ENCODE measurements at regions not wholly inside any gene's neighbourhood (a gene's known extent, or its start where the extent isn't known, plus 50 kb on each side); places are given as distances from the start of the nearest gene placed in this dataset.
"Not testable (repeated sequence)": the region's sequence is repeated elsewhere in the genome, so short reads cannot be mapped to it uniquely, and the experiment has no call there.

GRCh38 chr18:77329651-77330050 is 80.0 kb downstream of the GALR1 start:
- no peak for DNase-seq (ENCODE audit: low spot score)

DNA sequence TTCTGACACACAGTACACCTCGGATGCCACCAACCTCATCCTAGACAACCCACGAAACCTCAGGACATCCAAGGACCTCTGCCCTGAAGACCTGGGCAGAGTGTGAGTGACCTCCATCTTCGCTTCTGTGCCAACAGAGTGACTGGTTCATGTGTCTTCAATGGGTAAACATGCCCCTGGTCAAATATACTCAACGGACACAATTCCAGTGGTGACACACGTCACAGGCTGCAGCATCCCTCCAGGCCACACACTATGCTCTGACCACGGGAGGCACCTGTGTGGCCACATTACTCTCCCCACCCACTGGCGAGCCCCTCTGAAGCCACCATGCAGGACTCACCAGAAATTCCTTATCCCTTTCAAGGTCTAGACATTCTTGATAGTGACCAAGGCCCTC is 85.2 kb downstream of the GALR1 start:
- DNase-seq (ENCODE audit: low spot score), result no peak

- DNase-seq (ENCODE audit: low spot score), result no peak
These were observed 88.0 kb downstream of the GALR1 start for GRCh38 chr18:77337604-77338003.

- DNase-seq (ENCODE audit: low spot score), result no peak
These were observed 89.4 kb downstream of the GALR1 start for GRCh38 chr18:77339093-77339492.

DNA sequence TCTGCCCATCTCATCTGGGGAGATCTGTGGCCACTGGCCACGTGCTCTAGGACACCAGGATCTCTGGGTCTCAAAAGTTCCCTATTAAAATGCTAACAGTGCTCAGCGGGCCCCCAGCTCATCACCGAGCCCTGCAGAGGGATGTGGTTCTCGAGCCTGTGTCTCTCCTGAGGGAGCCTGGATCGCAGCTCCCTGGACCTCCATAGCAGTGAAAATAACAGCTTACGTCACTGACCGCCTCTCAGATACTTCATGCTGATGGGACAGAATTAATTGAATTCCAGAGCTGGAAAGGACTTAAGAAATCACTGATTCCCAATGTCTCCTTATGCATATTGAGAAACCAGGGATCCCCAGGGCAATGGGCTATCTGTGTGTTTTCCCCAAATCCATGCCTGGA is 90.0 kb downstream of the GALR1 start:
- no peak for DNase-seq (ENCODE audit: low spot score)

DNA sequence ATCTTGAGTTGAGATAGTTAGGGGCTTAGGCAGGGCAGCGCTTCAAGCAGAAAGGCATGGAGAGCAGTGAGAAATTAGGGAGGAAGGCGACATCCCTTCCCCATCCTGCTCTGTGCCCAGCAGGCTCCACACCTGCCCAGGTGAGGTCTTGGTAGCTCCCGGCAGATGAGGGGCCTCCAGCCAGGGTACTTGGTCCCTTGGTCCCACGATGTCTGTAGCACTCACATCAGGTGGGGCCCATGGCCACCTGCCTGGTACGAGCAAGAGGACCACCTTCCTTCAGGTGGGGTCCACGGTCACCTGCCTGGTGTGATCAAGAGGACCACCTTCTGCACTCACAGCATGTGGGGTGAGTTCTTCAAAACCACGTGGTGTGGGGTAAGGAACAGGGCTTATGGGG is 91.2 kb downstream of the GALR1 start:
- no peak for DNase-seq (ENCODE audit: low spot score)

DNA sequence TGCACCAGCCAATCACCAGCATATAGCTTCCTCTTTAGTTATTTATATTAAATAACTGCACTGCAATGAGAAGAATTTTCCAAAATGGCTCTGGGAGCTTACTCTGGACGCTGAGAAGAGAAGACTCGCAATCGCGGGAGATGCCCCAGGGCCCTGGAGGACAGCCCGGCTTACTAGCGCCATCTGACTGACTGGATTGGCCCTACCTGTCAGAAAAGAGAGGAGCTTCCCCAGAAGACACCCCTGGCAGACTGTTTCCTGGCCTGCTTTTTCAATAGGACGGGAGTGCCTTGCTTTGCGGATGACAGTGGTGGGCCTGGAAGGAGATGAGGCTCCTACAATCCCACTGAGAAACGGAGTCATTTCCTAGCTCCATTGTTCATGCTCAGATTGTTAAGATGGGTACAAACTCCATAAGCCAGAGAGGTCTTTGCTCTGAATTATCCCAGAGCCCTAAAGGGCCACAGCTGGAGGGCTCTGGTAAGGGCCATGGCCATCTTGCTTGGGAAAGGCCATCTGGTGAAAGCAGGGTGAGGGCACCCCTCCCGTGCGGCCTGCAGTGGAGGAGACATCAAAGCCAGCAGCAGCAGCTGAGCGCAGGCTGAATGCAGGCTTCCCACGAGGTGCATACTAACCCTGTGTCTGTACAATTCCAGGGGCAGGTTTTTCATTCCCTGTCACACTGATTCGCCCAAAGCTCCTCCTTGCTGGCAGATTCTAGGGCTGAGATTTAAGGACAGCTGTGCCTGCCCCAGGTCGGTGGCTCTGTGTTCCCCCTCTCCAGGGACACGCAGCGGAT is 92.1 kb downstream of the GALR1 start:
- DNase-seq (ENCODE audit: low spot score), result no peak

DNA sequence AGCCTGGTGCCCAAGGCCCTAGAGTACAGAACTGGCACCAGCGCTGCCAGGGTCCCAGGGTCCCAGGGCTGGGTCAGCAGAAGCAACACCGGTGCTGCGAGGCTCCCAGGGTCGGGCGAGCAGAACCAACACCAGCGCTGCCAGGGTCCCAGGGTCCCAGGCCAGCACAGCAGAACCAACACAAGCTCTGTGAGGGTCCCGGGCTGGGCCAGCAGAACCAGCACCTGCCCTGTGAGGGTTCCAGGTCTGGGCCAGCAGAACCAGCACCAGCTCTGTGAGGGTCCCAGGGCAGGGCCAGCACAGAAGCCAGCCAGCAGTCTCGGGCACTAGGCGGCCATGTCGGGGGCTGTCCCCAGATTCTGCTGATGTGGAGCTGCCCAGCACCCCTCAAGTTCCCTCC is 93.1 kb downstream of the GALR1 start:
- no peak for DNase-seq (ENCODE audit: low spot score)

DNA sequence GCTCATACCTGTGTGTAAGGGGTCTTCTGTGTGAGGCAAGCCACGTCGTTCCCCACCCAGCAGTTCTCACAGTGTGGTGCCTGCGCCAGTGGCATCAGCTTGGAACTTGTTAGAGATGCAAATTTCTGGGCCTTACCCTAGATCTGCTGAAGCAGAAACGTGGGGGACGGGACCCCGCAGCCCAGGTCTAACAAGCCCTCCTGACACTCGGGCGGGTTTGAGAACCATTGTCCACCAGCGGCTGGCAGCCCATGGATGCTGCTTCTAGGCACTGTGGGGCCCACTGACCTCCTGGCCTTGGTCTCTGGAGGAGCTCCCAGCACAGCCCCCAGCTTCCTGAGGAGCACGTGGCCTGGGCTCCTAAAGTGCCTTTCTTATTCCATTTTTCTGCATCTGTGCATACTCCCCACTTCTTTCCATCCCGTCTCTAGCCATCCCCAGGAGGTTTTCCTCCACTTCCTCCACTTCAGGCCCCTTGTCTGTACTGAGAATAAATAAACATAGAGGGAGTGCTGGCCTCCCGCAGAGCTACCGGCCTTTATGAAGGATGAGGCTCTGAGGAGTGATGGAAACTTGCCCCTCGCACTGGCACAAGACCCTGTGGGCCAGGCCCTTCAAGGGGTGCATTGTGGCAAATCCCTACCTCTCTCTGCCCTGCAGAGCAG is 94.3 kb downstream of the GALR1 start:
- no peak for DNase-seq (ENCODE audit: low spot score)

GRCh38 chr18:77344786-77345500 is 95.3 kb downstream of the GALR1 start:
- no peak for DNase-seq (ENCODE audit: low spot score)

- DNase-seq (ENCODE audit: low spot score), result no peak
These were observed 96.7 kb downstream of the GALR1 start for GRCh38 chr18:77346208-77346810.

GRCh38 chr18:77353349-77353748 is 103.7 kb downstream of the GALR1 start:
- DNase-seq (ENCODE audit: low spot score), result not testable (repeated sequence)

GRCh38 chr18:77359561-77360314 is 110.1 kb downstream of the GALR1 start:
- no peak for DNase-seq (ENCODE audit: low spot score)

DNA sequence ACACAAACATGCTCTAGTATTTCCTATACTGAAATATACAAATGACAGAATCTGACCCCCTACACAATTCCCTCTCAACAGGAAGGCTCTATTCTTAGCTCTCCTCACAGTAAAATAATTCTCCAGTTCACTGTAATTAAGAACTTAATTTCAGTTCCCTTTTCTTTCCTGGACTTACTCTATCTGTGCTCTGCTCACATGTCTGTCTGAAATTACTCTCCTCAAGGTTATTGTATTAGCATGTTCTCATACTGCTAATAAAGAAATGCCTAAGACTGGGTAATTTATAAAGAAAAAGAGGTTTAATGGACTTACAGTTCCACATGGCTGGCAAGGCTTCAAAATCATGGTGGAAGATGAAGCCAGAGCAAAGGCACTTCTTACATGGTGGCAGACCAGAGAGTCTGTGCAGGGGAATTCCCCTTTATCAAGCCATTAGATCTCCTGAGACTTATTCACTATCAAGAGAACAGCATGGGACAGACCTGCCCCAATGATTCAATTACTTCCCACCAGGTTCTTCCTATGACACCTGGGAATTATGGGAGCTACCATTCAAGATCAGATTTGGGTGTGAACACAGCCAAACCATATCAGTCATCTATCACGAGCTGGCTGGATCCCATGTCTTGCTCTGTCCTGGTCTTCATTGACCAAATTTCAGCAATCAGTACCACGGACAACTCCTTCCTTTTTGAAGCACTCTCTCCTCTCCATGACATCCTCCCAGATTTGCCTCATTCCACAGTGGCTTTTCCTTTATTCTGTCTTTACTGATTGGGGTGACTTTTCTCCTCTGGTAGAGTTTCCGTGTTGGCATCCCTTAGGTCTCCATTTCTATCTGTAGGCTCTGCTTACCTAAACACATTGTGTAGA is 110.9 kb downstream of the GALR1 start:
- no peak for DNase-seq (ENCODE audit: low spot score)

GRCh38 chr18:77361382-77361781 is 111.7 kb downstream of the GALR1 start:
- no peak for DNase-seq (ENCODE audit: low spot score)

DNA sequence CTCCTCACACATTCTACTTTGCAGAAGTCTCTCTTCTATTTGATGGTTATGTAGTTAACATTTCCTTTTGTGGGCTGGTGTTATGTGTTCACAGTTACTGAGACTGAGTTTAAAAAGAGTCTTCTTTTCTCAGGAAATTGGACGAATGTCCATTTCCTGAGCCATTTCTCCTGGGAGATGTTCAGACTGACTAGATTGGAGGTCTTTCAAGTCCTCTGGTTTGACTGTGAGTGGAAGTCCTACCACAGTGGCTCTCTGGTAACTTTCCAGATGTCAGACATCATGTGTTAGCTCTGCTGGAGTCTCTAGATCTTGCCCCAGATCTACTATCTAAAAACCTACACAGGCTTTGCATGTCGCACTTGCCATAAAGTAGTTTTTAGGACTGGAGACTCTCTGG is 116.0 kb downstream of the GALR1 start:
- DNase-seq (ENCODE audit: low spot score), result no peak

DNA sequence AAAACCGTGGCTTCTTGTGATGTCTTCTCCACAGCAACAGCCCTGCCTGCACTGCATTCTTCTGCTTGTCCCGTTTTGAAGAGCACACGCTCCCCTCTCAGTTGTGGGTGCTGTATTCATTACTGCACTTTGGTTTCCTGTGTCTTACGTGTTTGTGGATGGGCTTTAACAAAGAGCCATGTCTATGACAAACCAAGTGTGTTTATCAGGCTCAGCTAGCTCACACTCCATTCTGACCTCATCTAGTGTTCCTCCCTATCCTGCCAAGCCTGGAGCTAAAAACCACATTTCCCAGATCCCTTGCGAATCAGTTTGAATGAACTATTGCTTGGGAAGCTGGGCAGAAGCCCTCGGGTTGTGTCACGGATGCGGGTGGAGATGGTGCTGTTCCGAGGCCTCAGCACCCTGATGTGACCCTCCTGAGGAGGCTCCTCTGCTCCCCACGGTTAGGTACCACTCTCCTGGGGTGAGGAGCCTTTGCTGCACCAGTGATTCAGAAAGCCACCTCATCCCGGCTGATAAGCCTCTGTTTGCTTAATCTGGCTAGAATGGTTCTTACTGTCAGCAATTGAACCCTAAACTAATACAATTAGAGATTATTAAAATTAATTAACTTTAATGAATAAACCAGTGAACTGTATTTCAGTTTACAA is 116.5 kb downstream of the GALR1 start:
- no peak for DNase-seq (ENCODE audit: low spot score)

DNA sequence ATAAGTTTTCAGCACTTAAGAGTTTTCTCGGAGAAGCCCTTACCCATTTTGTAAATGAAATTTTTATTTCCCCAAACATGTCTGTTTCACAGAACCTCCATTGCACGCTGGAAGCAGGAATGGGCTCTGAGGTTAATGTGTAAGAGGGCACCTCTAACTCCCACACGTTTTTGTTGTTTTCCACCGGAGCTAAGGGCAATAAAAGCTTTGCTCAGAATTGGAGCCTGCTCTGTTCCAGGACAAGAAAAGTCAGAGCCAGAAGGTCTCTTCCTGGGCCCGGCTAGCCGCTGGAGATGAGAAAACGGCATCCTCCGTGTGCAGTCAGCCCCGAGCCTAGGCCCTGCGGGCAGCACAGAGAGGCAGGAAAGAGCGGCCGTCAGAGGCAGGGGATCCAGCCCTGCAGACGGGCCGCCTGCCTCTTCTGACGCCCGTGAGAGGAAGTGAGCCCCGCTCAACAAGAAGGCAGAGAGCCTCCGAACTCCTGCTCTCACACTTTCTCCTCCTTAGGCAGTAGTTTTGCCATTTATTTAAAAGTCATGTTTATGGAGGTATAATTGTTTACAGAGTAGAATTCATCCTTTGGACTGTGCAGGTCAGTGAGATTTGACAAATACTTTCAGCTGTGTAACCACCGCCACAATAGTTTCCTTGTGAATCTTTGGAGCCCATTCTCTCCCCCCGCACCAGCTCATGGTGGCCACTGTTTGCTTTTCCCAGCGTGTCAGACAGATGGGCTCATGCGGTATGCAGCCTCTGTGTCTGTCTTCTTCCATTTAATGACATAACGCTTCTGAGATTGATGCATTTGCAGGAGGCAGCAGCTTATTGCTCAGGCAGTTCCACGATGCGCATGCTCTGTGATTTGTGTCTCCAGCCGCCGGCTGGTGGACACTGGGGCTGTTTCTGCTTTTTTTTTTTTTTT is 117.3 kb downstream of the GALR1 start:
- no peak for DNase-seq (ENCODE audit: low spot score)

DNA sequence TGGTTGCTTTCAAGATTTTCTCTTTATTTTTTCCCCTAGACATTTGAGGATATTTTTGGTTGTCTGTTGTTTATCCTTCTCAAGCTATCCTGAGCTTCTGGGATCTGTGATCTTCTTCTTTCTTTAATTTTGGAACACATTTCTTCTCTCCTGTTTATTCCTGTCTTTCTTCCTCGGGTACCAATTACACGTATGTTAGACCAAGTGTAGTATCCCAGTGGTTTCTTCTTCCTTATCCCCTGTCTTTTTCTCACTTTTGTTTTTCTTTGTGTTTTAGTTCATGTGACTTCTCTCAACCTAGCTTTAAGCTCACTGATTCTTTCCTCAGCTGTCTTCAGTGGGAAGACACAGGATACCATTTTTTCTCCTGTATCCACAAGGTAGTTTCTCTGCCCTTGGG is 120.0 kb downstream of the GALR1 start:
- DNase-seq (ENCODE audit: low spot score), result no peak
